Transverse colon (tissue), 4 donors: ENCODE measurements at regions not wholly inside any gene's neighbourhood (a gene's known extent, or its start where the extent isn't known, plus 50 kb on each side); places are given as distances from the start of the nearest gene placed in this dataset.

Experiments used
- DNase-seq: peaks from one replicate; pipeline ENCODE4 v3.0.0-alpha.2; 2019
- H3K27ac ChIP-seq, 4 donors: fragments of 200-600 bp; sonication (generic); 2 replicates each; pipeline ENCODE4 v1.5.1; 2016 to 2018; ENCODE audit warnings: inconsistent platforms in 4 of 4
- H3K27me3 ChIP-seq: fragments of 200-600 bp; sonication (generic); 2 replicates; pipeline ENCODE4 v1.5.1; 2017; ENCODE audit warnings: inconsistent platforms
- H3K36me3 ChIP-seq, 4 donors: fragments of 200-600 bp; sonication (generic); 2 replicates each; pipeline ENCODE4 v1.5.1; 2017 to 2019; ENCODE audit warnings: inconsistent platforms in 4 of 4
- H3K4me1 ChIP-seq, 4 donors: fragments of 200-600 bp; sonication (generic); 2 replicates each; pipeline ENCODE4 v1.5.1; 2017 to 2020; ENCODE audit warnings: inconsistent platforms in 4 of 4
- H3K4me3 ChIP-seq, 4 donors: fragments of 200-600 bp; sonication (generic); 1 replicate in 1 of 4; 2 replicates in 3 of 4; pipeline versions ENCODE4 v1.5.1 to v1.6.1; 2017 to 2019; ENCODE audit warnings: inconsistent platforms in 4 of 4
- H3K9me3 ChIP-seq, 2 donors: fragments of 200-600 bp; sonication (generic); 2 replicates each; pipeline ENCODE4 v1.5.1; 2017 to 2019; ENCODE audit warnings: inconsistent platforms in 2 of 2
- EP300 ChIP-seq: sonication (generic); formaldehyde crosslinking; IDR thresholded peaks from one replicate; pipeline ENCODE4 v1.6.1; 2017; ENCODE audit warnings: antibody characterized with exemption, low read depth
- POLR2A ChIP-seq: fragments of 450-650 bp; IDR thresholded peaks from one replicate; pipeline ENCODE4 v1.6.1; 2016; ENCODE audit warnings: antibody characterized with exemption, mild to moderate bottlenecking, moderate library complexity
- POLR2AphosphoS5 ChIP-seq, 3 donors: sonication (generic); formaldehyde crosslinking; IDR thresholded peaks; one replicate each; pipeline ENCODE4 v1.6.1; 2016; ENCODE audit warnings: antibody characterized with exemption in 3 of 3
- WGBS, 2 donors: methylation state at CpG; one replicate each; pipeline ENCODE4 v1.1.5; 2018; ENCODE audit warnings: low coverage in 1 of 2; 5-methylcytosine and 5-hydroxymethylcytosine counted together
- in situ Hi-C, 4 donors: fragments of 200-750 bp; cut with MboI; loops; one replicate each; pipeline versions ENCODE4 v1.15.0 to v1.15.1; 2017; ENCODE audit warnings: low sequenced_read_pairs in 3 of 4, low pct_ligation_motif_present in 1 of 4, low pct_unique_long_range_greater_than_20kb in 1 of 4
- intact Hi-C: fragments of 100-400 bp; cut with DNase I; formaldehyde crosslinking; loops from one replicate; pipeline ENCODE4 v1.15.1; 2023; ENCODE audit warnings: low total_unique reads
- TF ChIP-seq, protein P1 (sequence below), 5 experiments: fragments of 200-600 bp in 3 of 5; fragments of 450-650 bp in 2 of 5; sonication (generic) in 3 of 5; IDR thresholded peaks; 1 replicate in 2 of 5; 2 replicates in 3 of 5; pipeline ENCODE4 v1.5.1; 2016 to 2017; ENCODE audit warnings: antibody characterized with exemption in 5 of 5, inconsistent platforms in 3 of 5, mild to moderate bottlenecking in 2 of 5, moderate library complexity in 1 of 5

DNA sequence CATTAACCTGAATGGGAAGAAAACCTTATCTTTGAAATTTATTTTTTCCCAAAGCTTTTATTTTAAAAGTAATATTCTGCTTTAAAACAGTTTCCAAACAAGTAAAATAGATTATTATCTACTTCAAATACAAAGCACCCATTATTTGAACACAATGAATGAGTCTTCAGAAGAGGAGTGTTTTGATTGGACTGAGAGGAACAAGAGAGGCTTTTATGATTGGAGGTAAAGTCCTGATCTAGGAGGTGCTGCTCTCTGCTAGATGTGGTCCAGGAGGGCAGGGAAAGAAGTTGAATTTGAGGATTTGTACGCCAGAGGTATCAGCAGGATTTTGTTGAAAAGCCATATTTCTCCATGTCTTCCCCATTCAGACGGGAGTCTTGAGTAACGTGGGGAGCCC is 900.7 kb downstream of the SOCS6 start:
- DNase-seq: no peak
- Histone ChIP-seq H3K9me3 (no peaks in the 10 kb centered on the region), H3K36me3 (no peaks in the 10 kb centered on the region), H3K4me1 (no peaks in the 10 kb centered on the region), H3K27me3 (no peaks in the 10 kb centered on the region), H3K4me3 (no peak overlapping the region), H3K27ac (no peak overlapping the region)
- in situ Hi-C loops: no loop called here
- 83% methylated on average over 3 of the region's 3 CpGs; no CpG with 5 or more reads in 1 of the 2 donors for WGBS, 2 donors
- intact Hi-C loops: no loop called here
- no peak for TF ChIP-seq POLR2AphosphoS5 (IDR thresholded peaks at IDR 0.05)
- no peak for TF ChIP-seq POLR2A
- TF ChIP-seq EP300: no peak

DNA sequence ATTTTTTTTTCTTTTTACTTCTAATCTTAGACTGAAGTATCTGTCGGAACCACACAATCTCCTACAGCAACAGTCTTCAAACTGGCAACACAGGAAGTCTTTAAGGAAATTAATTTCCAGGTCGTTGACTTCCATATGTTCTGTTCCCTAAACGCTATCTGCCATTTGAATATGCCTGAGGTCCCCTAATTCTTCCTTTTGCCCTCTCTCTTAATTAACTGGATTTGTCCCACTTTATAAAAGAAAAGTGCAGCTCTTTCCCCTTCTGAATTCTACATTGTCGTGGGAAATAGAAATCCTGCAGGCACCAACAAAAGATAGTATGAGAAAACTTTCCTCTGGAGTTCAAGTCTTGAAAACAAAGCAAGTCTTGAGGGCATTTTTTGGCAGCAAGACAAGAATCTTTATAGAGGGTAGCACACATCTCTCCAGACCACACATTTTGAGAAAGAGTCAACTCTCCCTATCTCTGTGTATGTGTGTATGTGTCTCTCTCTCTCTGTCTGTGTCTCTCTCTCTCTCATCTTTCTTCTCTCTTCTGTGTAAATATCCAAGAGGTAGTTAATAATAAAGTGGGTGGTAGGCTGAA is 879.8 kb downstream of the SOCS6 start:
- intact Hi-C loops: no loop called here
- Histone ChIP-seq H3K9me3 (no peaks in the 10 kb centered on the region), H3K27me3 (no peaks in the 10 kb centered on the region), H3K27ac (no peak overlapping the region), H3K4me1 (no peaks in the 10 kb centered on the region), H3K36me3 (no peaks in the 10 kb centered on the region), H3K4me3 (no peak overlapping the region)
- no peak for DNase-seq
- 43 to 46% methylated on average over 4 of the region's 4 CpGs for WGBS, 2 donors
- in situ Hi-C loops: no loop called here
- TF ChIP-seq, protein P1, sequence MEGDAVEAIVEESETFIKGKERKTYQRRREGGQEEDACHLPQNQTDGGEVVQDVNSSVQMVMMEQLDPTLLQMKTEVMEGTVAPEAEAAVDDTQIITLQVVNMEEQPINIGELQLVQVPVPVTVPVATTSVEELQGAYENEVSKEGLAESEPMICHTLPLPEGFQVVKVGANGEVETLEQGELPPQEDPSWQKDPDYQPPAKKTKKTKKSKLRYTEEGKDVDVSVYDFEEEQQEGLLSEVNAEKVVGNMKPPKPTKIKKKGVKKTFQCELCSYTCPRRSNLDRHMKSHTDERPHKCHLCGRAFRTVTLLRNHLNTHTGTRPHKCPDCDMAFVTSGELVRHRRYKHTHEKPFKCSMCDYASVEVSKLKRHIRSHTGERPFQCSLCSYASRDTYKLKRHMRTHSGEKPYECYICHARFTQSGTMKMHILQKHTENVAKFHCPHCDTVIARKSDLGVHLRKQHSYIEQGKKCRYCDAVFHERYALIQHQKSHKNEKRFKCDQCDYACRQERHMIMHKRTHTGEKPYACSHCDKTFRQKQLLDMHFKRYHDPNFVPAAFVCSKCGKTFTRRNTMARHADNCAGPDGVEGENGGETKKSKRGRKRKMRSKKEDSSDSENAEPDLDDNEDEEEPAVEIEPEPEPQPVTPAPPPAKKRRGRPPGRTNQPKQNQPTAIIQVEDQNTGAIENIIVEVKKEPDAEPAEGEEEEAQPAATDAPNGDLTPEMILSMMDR (IDR thresholded peaks at IDR 0.05): no peak
- TF ChIP-seq EP300 (no peak), POLR2AphosphoS5 (IDR thresholded peaks at IDR 0.05) (no peak), POLR2A (no peak)

DNA sequence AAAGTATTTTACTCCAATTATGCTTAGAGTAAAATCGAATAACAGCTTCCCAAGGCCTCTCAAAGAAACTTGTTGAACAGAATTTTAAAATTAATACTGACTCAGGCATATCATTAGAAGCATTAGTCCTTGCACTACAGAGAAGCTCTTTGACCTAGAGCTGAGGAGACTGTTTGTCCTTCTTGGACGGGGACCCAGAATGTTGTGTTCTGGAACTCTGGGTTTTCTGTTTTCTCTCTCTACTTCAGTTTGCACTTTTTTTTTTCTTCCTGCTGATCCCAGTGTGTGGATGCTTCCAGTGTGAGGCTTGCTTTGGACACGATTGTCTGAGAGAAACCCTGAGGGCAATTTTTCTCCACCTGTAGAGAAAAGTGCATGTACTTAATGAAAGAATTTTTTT is 847.6 kb downstream of the SOCS6 start:
- Histone ChIP-seq H3K9me3 (no peaks in the 10 kb centered on the region), H3K27ac (no peak overlapping the region), H3K36me3 (no peaks in the 10 kb centered on the region), H3K4me1 (no peaks in the 10 kb centered on the region), H3K4me3 (no peak overlapping the region), H3K27me3 (no peaks in the 10 kb centered on the region)
- WGBS, 2 donors: 36 to 50% methylated on average over 1 to 3 of the region's 3 CpGs
- no peak for TF ChIP-seq POLR2A
- TF ChIP-seq EP300: no peak
- TF ChIP-seq, protein P1 (IDR thresholded peaks at IDR 0.05): no peak
- no peak for TF ChIP-seq POLR2AphosphoS5 (IDR thresholded peaks at IDR 0.05)
- no peak for DNase-seq
- in situ Hi-C loops (no loop called here), intact Hi-C loops (no loop called here)

DNA sequence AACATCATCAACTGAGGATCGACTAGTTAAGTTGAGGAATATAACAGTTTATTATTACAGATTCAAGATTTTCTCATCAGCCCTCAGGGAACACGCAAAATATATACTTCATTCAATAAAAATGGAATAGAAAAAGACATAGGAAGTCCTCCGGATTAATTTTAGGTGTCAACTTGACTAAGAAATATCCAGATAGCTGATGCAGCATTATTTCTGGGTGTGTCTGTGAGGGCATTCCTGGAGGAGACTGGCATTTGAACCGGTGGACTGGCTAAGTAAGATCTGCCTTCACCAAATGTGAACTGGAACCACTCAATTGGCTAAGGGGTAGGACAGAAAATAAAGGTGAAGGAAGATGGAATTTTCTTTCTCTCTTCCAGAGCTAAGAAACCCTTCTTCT is 845.3 kb downstream of the SOCS6 start:
- no peaks in the 10 kb centered on the region for H3K4me1 ChIP-seq
- in situ Hi-C loops (no loop called here), intact Hi-C loops (no loop called here)
- no peaks in the 10 kb centered on the region for H3K27me3 ChIP-seq
- TF ChIP-seq EP300 (no peak), POLR2AphosphoS5 (IDR thresholded peaks at IDR 0.05) (no peak)
- TF ChIP-seq, protein P1 (IDR thresholded peaks at IDR 0.05): no peak
- H3K27ac ChIP-seq: no peak overlapping the region
- DNase-seq: no peak
- no peak overlapping the region for H3K4me3 ChIP-seq
- H3K36me3 ChIP-seq: no peaks in the 10 kb centered on the region
- WGBS, 2 donors: 81 to 82% methylated on average over 3 to 4 of the region's 4 CpGs
- H3K9me3 ChIP-seq: no peaks in the 10 kb centered on the region

DNA sequence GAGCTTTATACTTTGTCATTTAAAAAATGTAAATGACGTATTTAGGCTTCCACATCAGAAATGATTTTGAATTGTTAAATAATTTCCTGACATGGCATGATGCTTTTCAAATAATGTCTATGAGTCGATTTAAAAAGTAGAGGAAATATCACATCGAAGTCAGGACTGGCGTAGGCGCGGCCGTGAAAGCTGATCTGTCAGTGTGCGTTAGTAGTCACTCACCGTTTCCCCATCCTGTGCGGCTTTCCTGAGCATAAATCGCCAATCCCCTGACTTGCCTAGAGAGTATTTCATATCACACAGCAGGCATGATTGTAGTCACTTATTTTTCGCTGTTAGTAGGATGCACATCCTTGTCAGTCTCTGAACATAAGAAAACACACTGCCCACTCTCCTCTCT is 843.1 kb downstream of the SOCS6 start:
- intact Hi-C loops: no loop called here
- DNase-seq: no peak

More for the DNA sequence above, 843.1 kb downstream of the SOCS6 start:
- Histone ChIP-seq H3K4me3 (no peak overlapping the region), H3K9me3 (no peaks in the 10 kb centered on the region), H3K27ac (no peak overlapping the region), H3K36me3 (no peaks in the 10 kb centered on the region), H3K4me1 (no peaks in the 10 kb centered on the region), H3K27me3 (no peaks in the 10 kb centered on the region)
- 85 to 91% methylated on average over 9 to 12 of the region's 12 CpGs for WGBS, 2 donors
- TF ChIP-seq POLR2A (no peak), POLR2AphosphoS5 (IDR thresholded peaks at IDR 0.05) (no peak), EP300 (no peak)
- TF ChIP-seq, protein P1 (IDR thresholded peaks at IDR 0.05): no peak
- in situ Hi-C loops: no loop called here
